ENCODE measurements at regions not wholly inside any gene's neighbourhood (a gene's known extent, or its start where the extent isn't known, plus 50 kb on each side); places are given as distances from the start of the nearest gene placed in this dataset.

- Histone ChIP-seq H3K79me2 (ENCODE audit: insufficient read depth, low read length) (no peaks in the 10 kb centered on the region), H3K9me3 (ENCODE audit: insufficient read depth, low read length, severe bottlenecking) (no peaks in the 10 kb centered on the region), H3K27me3 (ENCODE audit: insufficient read depth, low read length, poor library complexity) (no peaks in the 10 kb centered on the region), H3K4me3 (ENCODE audit: low read depth in 1 of 2, low read length in 2 of 2) (no peak overlapping the region), H3K27ac (ENCODE audit: low read length) (no peak overlapping the region), H3K4me1 (ENCODE audit: insufficient read depth, low read length) (peaks cover 12% of the 10 kb centered on the region), H4K20me1 (ENCODE audit: insufficient read depth, low read length) (no peaks in the 10 kb centered on the region), H3K36me3 (ENCODE audit: insufficient read depth, low read length) (no peaks in the 10 kb centered on the region), H2AFZ (ENCODE audit: low read depth, low read length) (0 out of 2 replicates have a peak overlapping the region, but pooled peaks have one; percentile 37), H3K9ac (ENCODE audit: low read depth, low read length) (no peak overlapping the region), H3K4me2 (ENCODE audit: insufficient read depth, low read length) (no peak overlapping the region)
- no peak for ATAC-seq (ENCODE audit: insufficient read depth, low read depth)
- DNase-seq, result no peak
- no peak for TF ChIP-seq EZH2 (IDR thresholded peaks at IDR 0.05; ENCODE audit: borderline replicate concordance, low read depth, low read length, severe bottlenecking)
Measured at GRCh38 chr1:221873673-221874072, 131.8 kb upstream of the DUSP10 start.

- no peak overlapping the region for H3K4me3 ChIP-seq (ENCODE audit: low read depth in 1 of 2, low read length in 2 of 2)
- H2AFZ ChIP-seq (ENCODE audit: low read depth, low read length), result no peak overlapping the region
- no peak overlapping the region for H3K27ac ChIP-seq (ENCODE audit: low read length)
- TF ChIP-seq EZH2 (IDR thresholded peaks at IDR 0.05; ENCODE audit: borderline replicate concordance, low read depth, low read length, severe bottlenecking) (no peak), CTCF (IDR thresholded peaks at IDR 0.05; ENCODE audit: borderline replicate concordance, extremely low read depth, low read length, poor library complexity, severe bottlenecking) (no peak)
- no peak for DNase-seq
- H3K79me2 ChIP-seq (ENCODE audit: insufficient read depth, low read length), result no peaks in the 10 kb centered on the region
- H3K36me3 ChIP-seq (ENCODE audit: insufficient read depth, low read length), result no peaks in the 10 kb centered on the region
- no peak overlapping the region for H3K9ac ChIP-seq (ENCODE audit: low read depth, low read length)
- H4K20me1 ChIP-seq (ENCODE audit: insufficient read depth, low read length), result no peaks in the 10 kb centered on the region
- H3K9me3 ChIP-seq (ENCODE audit: insufficient read depth, low read length, severe bottlenecking), result no peaks in the 10 kb centered on the region
- no peak overlapping the region for H3K4me2 ChIP-seq (ENCODE audit: insufficient read depth, low read length)
- H3K4me1 ChIP-seq (ENCODE audit: insufficient read depth, low read length), result peaks cover 8% of the 10 kb centered on the region
- H3K27me3 ChIP-seq (ENCODE audit: insufficient read depth, low read length, poor library complexity), result no peaks in the 10 kb centered on the region
- ATAC-seq (ENCODE audit: insufficient read depth, low read depth), result no peak
Measured at GRCh38 chr1:221871056-221871455, 129.2 kb upstream of the DUSP10 start.

GRCh38 chr1:221869779-221870178, 127.9 kb upstream of the DUSP10 start:
- ATAC-seq (ENCODE audit: insufficient read depth, low read depth), result no peak
- Histone ChIP-seq H3K36me3 (ENCODE audit: insufficient read depth, low read length) (no peaks in the 10 kb centered on the region), H3K9ac (ENCODE audit: low read depth, low read length) (no peak overlapping the region), H4K20me1 (ENCODE audit: insufficient read depth, low read length) (no peaks in the 10 kb centered on the region), H3K4me2 (ENCODE audit: insufficient read depth, low read length) (no peak overlapping the region), H3K9me3 (ENCODE audit: insufficient read depth, low read length, severe bottlenecking) (no peaks in the 10 kb centered on the region), H3K79me2 (ENCODE audit: insufficient read depth, low read length) (no peaks in the 10 kb centered on the region), H2AFZ (ENCODE audit: low read depth, low read length) (no peak overlapping the region), H3K27ac (ENCODE audit: low read length) (no peak overlapping the region), H3K4me1 (ENCODE audit: insufficient read depth, low read length) (peaks cover 6% of the 10 kb centered on the region), H3K27me3 (ENCODE audit: insufficient read depth, low read length, poor library complexity) (no peaks in the 10 kb centered on the region), H3K4me3 (ENCODE audit: low read depth in 1 of 2, low read length in 2 of 2) (no peak overlapping the region)
- no peak for DNase-seq
- TF ChIP-seq EZH2 (IDR thresholded peaks at IDR 0.05; ENCODE audit: borderline replicate concordance, low read depth, low read length, severe bottlenecking) (no peak), CTCF (IDR thresholded peaks at IDR 0.05; ENCODE audit: borderline replicate concordance, extremely low read depth, low read length, poor library complexity, severe bottlenecking) (no peak)

GRCh38 chr1:221868593-221869303, 126.9 kb upstream of the DUSP10 start:
- H3K79me2 ChIP-seq (ENCODE audit: insufficient read depth, low read length), result no peaks in the 10 kb centered on the region
- H3K36me3 ChIP-seq (ENCODE audit: insufficient read depth, low read length), result no peaks in the 10 kb centered on the region
- no peak for TF ChIP-seq CTCF (IDR thresholded peaks at IDR 0.05; ENCODE audit: borderline replicate concordance, extremely low read depth, low read length, poor library complexity, severe bottlenecking)
- TF ChIP-seq EZH2 (IDR thresholded peaks at IDR 0.05; ENCODE audit: borderline replicate concordance, low read depth, low read length, severe bottlenecking), result no peak
- no peak overlapping the region for H3K4me3 ChIP-seq (ENCODE audit: low read depth in 1 of 2, low read length in 2 of 2)
- H2AFZ ChIP-seq (ENCODE audit: low read depth, low read length), result no peak overlapping the region
- no peaks in the 10 kb centered on the region for H3K4me1 ChIP-seq (ENCODE audit: insufficient read depth, low read length)
- H3K9me3 ChIP-seq (ENCODE audit: insufficient read depth, low read length, severe bottlenecking), result no peaks in the 10 kb centered on the region
- no peak for ATAC-seq (ENCODE audit: insufficient read depth, low read depth)
- H3K4me2 ChIP-seq (ENCODE audit: insufficient read depth, low read length), result no peak overlapping the region
- no peaks in the 10 kb centered on the region for H3K27me3 ChIP-seq (ENCODE audit: insufficient read depth, low read length, poor library complexity)
- no peak for DNase-seq
- no peak overlapping the region for H3K27ac ChIP-seq (ENCODE audit: low read length)
- H3K9ac ChIP-seq (ENCODE audit: low read depth, low read length), result no peak overlapping the region
- no peaks in the 10 kb centered on the region for H4K20me1 ChIP-seq (ENCODE audit: insufficient read depth, low read length)

Measured in DND-41 (cell line).